Chondrocyte (in vitro differentiated cells): ENCODE measurements at regions not wholly inside any gene's neighbourhood (a gene's known extent, or its start where the extent isn't known, plus 50 kb on each side); places are given as distances from the start of the nearest gene placed in this dataset.

Experiments used
- DNase-seq: peaks from one replicate; pipeline ENCODE4 v3.0.0; 2021; ENCODE audit warnings: mixed read lengths, low spot score
- H3K27ac Mint-ChIP-seq: one replicate; pipeline ENCODE4 v1.8.0; 2021; ENCODE audit warnings: mild to moderate bottlenecking, moderate library complexity, mixed read lengths; ENCODE audit not compliant: unreplicated experiment
- H3K27me3 Mint-ChIP-seq: 2 replicates; pipeline ENCODE4 v1.8.0; 2021; ENCODE audit warnings: low read depth, mixed read lengths
- H3K36me3 Mint-ChIP-seq: 2 replicates; pipeline ENCODE4 v1.8.0; 2021; ENCODE audit warnings: low read depth, mixed read lengths
- H3K4me1 Mint-ChIP-seq: 2 replicates; pipeline ENCODE4 v1.8.0; 2021; ENCODE audit warnings: low read depth, mild to moderate bottlenecking, mixed read lengths
- H3K4me3 Mint-ChIP-seq: one replicate; pipeline ENCODE4 v1.8.0; 2021; ENCODE audit warnings: mild to moderate bottlenecking, moderate library complexity, mixed read lengths; ENCODE audit not compliant: unreplicated experiment
- H3K9me3 Mint-ChIP-seq: 2 replicates; pipeline ENCODE4 v1.8.0; 2021; ENCODE audit warnings: low read depth, mixed read lengths
- TF ChIP-seq, protein P1 (sequence below): fragments of 200-600 bp; sonication (generic); IDR thresholded peaks from 2 replicates; pipeline ENCODE4 v1.5.0; 2021; ENCODE audit warnings: antibody characterized with exemption, mild to moderate bottlenecking, moderate library complexity

GRCh38 chr10:123331438-123331837, 177.2 kb downstream of the BUB3 start:
- TF ChIP-seq, protein P1, sequence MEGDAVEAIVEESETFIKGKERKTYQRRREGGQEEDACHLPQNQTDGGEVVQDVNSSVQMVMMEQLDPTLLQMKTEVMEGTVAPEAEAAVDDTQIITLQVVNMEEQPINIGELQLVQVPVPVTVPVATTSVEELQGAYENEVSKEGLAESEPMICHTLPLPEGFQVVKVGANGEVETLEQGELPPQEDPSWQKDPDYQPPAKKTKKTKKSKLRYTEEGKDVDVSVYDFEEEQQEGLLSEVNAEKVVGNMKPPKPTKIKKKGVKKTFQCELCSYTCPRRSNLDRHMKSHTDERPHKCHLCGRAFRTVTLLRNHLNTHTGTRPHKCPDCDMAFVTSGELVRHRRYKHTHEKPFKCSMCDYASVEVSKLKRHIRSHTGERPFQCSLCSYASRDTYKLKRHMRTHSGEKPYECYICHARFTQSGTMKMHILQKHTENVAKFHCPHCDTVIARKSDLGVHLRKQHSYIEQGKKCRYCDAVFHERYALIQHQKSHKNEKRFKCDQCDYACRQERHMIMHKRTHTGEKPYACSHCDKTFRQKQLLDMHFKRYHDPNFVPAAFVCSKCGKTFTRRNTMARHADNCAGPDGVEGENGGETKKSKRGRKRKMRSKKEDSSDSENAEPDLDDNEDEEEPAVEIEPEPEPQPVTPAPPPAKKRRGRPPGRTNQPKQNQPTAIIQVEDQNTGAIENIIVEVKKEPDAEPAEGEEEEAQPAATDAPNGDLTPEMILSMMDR: no peak
- H3K27ac Mint-ChIP-seq: no peak overlapping the region
- H3K4me3 Mint-ChIP-seq: no peak overlapping the region
- no peaks in the 10 kb centered on the region for H3K36me3 Mint-ChIP-seq
- no peaks in the 10 kb centered on the region for H3K27me3 Mint-ChIP-seq
- no peak for DNase-seq
- H3K4me1 Mint-ChIP-seq: peaks cover 11% of the 10 kb centered on the region
- H3K9me3 Mint-ChIP-seq: peaks cover 13% of the 10 kb centered on the region

DNA sequence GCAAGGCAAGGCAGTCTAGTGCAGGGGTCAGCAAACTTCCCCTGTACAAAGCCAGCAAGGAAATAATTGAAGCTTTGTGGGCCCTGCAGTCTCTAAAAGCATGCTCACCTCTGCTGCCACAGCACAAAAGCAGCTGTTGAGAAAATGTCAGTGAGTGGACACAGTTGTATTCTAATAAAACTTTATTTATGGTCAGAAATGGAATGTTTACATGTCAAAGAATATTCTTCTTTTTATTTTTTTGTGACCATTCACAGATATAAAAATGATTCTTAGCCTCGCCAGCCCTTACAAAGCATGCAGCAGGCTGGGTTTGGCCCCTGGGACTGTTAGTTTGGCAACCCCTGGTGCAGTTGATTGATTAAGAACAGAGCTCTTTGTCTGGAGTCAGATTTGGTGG, 192.4 kb downstream of the BUB3 start:
- no peaks in the 10 kb centered on the region for H3K4me1 Mint-ChIP-seq
- no peaks in the 10 kb centered on the region for H3K36me3 Mint-ChIP-seq
- TF ChIP-seq, protein P1: no peak
- H3K4me3 Mint-ChIP-seq: no peak overlapping the region
- H3K27me3 Mint-ChIP-seq: no peaks in the 10 kb centered on the region
- H3K9me3 Mint-ChIP-seq: no peaks in the 10 kb centered on the region
- DNase-seq: no peak
- H3K27ac Mint-ChIP-seq: no peak overlapping the region

GRCh38 chr10:123348691-123349572, 194.7 kb downstream of the BUB3 start:
- TF ChIP-seq, protein P1: no peak
- Mint-ChIP-seq H3K4me3 (no peak overlapping the region), H3K4me1 (no peaks in the 10 kb centered on the region), H3K9me3 (no peaks in the 10 kb centered on the region), H3K36me3 (no peaks in the 10 kb centered on the region), H3K27ac (no peak overlapping the region), H3K27me3 (no peaks in the 10 kb centered on the region)
- no peak for DNase-seq

- Mint-ChIP-seq H3K4me3 (no peak overlapping the region), H3K36me3 (no peaks in the 10 kb centered on the region), H3K9me3 (no peaks in the 10 kb centered on the region), H3K27ac (no peak overlapping the region), H3K27me3 (peaks cover 2% of the 10 kb centered on the region), H3K4me1 (no peaks in the 10 kb centered on the region)
- peak; percentile 81 for DNase-seq
- TF ChIP-seq, protein P1: no peak
Observed at GRCh38 chr10:123351715-123352114, 197.5 kb downstream of the BUB3 start.

- Mint-ChIP-seq H3K36me3 (no peaks in the 10 kb centered on the region), H3K9me3 (no peaks in the 10 kb centered on the region), H3K4me3 (no peak overlapping the region), H3K27ac (no peak overlapping the region), H3K27me3 (peaks cover 4% of the 10 kb centered on the region), H3K4me1 (no peaks in the 10 kb centered on the region)
- TF ChIP-seq, protein P1: no peak
- no peak for DNase-seq
Observed at GRCh38 chr10:123354521-123354920, 200.3 kb downstream of the BUB3 start.
